PC-9 (cell line): ENCODE measurements at regions not wholly inside any gene's neighbourhood (a gene's known extent, or its start where the extent isn't known, plus 50 kb on each side); places are given as distances from the start of the nearest gene placed in this dataset.

Experiments used
- EZH2 ChIP-seq: fragments of 200-600 bp; sonication (generic); IDR thresholded peaks from 2 replicates; pipeline ENCODE4 v1.8.0; 2017; ENCODE audit warnings: antibody characterized with exemption, low read depth
- TF ChIP-seq, protein P1 (sequence below): fragments of 200-600 bp; sonication (generic); conservative IDR thresholded peaks from 2 replicates; pipeline ENCODE4 v1.6.1; 2017; ENCODE audit warnings: mixed run types, antibody characterized with exemption, mild to moderate bottlenecking, moderate library complexity

DNA sequence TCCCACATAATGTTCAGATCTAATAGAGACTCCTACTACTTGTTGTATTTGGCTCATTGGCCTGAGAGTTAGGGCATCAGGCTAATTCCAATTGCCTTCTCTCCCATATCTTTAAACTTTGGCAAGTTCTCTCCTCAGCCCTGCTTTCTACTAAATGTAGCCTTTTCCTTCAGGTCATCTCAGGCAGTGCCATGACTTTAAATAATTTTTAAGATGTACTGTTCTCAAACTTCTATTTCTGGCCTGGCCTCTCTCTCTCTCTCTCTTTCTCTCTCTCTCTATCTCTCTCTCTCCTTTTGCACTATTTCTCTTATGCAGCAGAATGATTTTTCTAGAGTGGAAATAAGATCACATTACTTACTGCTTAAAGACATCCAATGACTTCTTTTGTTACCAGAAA lies 114.5 kb upstream of the PAQR3 start:
- TF ChIP-seq, protein P1, sequence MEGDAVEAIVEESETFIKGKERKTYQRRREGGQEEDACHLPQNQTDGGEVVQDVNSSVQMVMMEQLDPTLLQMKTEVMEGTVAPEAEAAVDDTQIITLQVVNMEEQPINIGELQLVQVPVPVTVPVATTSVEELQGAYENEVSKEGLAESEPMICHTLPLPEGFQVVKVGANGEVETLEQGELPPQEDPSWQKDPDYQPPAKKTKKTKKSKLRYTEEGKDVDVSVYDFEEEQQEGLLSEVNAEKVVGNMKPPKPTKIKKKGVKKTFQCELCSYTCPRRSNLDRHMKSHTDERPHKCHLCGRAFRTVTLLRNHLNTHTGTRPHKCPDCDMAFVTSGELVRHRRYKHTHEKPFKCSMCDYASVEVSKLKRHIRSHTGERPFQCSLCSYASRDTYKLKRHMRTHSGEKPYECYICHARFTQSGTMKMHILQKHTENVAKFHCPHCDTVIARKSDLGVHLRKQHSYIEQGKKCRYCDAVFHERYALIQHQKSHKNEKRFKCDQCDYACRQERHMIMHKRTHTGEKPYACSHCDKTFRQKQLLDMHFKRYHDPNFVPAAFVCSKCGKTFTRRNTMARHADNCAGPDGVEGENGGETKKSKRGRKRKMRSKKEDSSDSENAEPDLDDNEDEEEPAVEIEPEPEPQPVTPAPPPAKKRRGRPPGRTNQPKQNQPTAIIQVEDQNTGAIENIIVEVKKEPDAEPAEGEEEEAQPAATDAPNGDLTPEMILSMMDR, result no peak
- TF ChIP-seq EZH2, result no peak
